Activated CD8-positive, alpha-beta T cell treated with anti-CD3 and anti-CD28 coated beads for 36 hours (primary cell): ENCODE measurements at regions not wholly inside any gene's neighbourhood (a gene's known extent, or its start where the extent isn't known, plus 50 kb on each side); places are given as distances from the start of the nearest gene placed in this dataset.

Experiments
- ATAC-seq: fragments of 200-7000 bp; cut with Tn5 transposase; one replicate; pipeline ENCODE4 v1.10.0; 2021; ENCODE audit warnings: mild to moderate bottlenecking, moderate library complexity
- CTCF ChIA-PET: fragments of 350-600 bp; sonication (Branson Sonifier 250); formaldehyde crosslinking; loops from one replicate; lab custom pipeline; 2021; ENCODE audit warnings: antibody characterized with exemption; lab: Charles Lee
- POLR2A ChIA-PET: fragments of 350-600 bp; sonication (Branson Sonifier 250); formaldehyde crosslinking; loops from one replicate; lab custom pipeline; 2021; ENCODE audit warnings: antibody characterized with exemption; lab: Charles Lee
- DNase-seq: peaks from one replicate; pipeline ENCODE4 v3.0.0-alpha.2; 2020
- H3K27ac Mint-ChIP-seq: one replicate; pipeline ENCODE4 v1.8.0; 2021; ENCODE audit warnings: mild to moderate bottlenecking, mixed read lengths
- H3K27me3 Mint-ChIP-seq: one replicate; pipeline ENCODE4 v1.8.0; 2021; ENCODE audit warnings: mixed read lengths
- H3K36me3 Mint-ChIP-seq: one replicate; pipeline ENCODE4 v1.8.0; 2021; ENCODE audit warnings: low read depth, mixed read lengths
- H3K4me1 Mint-ChIP-seq: one replicate; pipeline ENCODE4 v1.8.0; 2021; ENCODE audit warnings: low read depth, mixed read lengths
- H3K4me3 Mint-ChIP-seq: one replicate; pipeline ENCODE4 v1.8.0; 2021; ENCODE audit warnings: mild to moderate bottlenecking, moderate library complexity, mixed read lengths
- H3K9me3 Mint-ChIP-seq: one replicate; pipeline ENCODE4 v1.8.0; 2021; ENCODE audit warnings: mixed read lengths
- CTCF ChIP-seq: fragments of 200-600 bp; IDR thresholded peaks from one replicate; pipeline ENCODE4 v1.8.0; 2022; ENCODE audit warnings: antibody characterized with exemption, mild to moderate bottlenecking
- intact Hi-C: fragments of 100-400 bp; cut with micrococcal nuclease; formaldehyde crosslinking; loops from one replicate; pipeline ENCODE4 v1.10.0; 2022

DNA sequence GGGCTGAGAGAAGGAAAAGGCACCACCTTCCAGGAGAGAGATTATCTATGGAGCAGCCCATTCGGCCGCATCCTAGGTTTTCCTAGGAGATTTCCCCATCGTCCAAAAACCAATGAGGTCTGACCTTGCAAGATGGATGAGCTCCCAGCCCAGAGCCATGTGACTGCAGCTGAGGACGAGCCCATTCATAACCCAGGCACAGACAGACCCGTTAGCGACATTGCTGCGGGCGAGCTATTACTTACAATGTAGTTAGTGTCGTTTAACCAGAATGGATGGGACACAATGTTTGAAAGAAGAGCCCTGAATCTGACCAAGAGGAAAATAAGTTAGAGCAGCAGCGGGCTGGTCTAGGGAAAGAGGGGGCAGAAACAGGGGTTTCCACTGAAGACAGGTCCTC lies 395.9 kb upstream of the CADM1 start:
- no peak overlapping the region for H3K4me3 Mint-ChIP-seq
- intact Hi-C loops, result no loop called here
- H3K27me3 Mint-ChIP-seq, result no peaks in the 10 kb centered on the region
- ChIA-PET POLR2A (no interaction called here), CTCF (no interaction called here)
- no peaks in the 10 kb centered on the region for H3K4me1 Mint-ChIP-seq
- no peak for DNase-seq
- H3K36me3 Mint-ChIP-seq, result no peaks in the 10 kb centered on the region
- no peak for TF ChIP-seq CTCF
- ATAC-seq, result no peak
- no peak overlapping the region for H3K27ac Mint-ChIP-seq
- no peaks in the 10 kb centered on the region for H3K9me3 Mint-ChIP-seq

- DNase-seq (no peak), ATAC-seq (no peak)
- CTCF ChIA-PET, result no interaction called here
- Mint-ChIP-seq H3K4me3 (no peak overlapping the region), H3K27me3 (no peaks in the 10 kb centered on the region), H3K36me3 (no peaks in the 10 kb centered on the region), H3K4me1 (no peaks in the 10 kb centered on the region), H3K9me3 (no peaks in the 10 kb centered on the region), H3K27ac (no peak overlapping the region)
- intact Hi-C loops, result no loop called here
- POLR2A ChIA-PET, result no interaction called here
- no peak for TF ChIP-seq CTCF
Observed at GRCh38 chr11:115897707-115898106, 393.5 kb upstream of the CADM1 start.

DNA sequence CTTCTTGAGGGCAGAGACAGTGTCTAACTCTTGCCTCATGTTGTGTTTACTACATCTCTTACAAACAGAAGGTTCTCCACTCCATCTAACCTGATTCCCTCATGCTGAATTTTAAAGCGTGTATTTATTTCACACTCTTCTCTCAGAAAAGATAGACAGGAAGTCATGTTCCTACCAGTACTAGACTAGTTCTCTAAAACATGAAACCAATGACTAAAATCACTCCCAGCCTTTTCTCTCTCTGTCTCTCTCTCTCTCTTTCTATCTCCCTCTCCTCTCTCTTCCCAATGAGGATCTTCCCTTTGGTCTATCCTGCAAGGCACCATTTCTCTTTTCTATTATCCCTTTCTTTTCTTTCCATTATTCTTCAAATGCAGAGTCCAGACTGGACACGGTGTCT lies 391.9 kb upstream of the CADM1 start:
- ChIA-PET POLR2A (no interaction called here), CTCF (no interaction called here)
- H3K9me3 Mint-ChIP-seq, result no peaks in the 10 kb centered on the region
- no peak for ATAC-seq
- no peaks in the 10 kb centered on the region for H3K36me3 Mint-ChIP-seq
- no peak for TF ChIP-seq CTCF
- H3K27ac Mint-ChIP-seq, result no peak overlapping the region
- H3K4me1 Mint-ChIP-seq, result no peaks in the 10 kb centered on the region
- DNase-seq, result no peak
- H3K4me3 Mint-ChIP-seq, result no peak overlapping the region
- H3K27me3 Mint-ChIP-seq, result no peaks in the 10 kb centered on the region
- intact Hi-C loops, result no loop called here

DNA sequence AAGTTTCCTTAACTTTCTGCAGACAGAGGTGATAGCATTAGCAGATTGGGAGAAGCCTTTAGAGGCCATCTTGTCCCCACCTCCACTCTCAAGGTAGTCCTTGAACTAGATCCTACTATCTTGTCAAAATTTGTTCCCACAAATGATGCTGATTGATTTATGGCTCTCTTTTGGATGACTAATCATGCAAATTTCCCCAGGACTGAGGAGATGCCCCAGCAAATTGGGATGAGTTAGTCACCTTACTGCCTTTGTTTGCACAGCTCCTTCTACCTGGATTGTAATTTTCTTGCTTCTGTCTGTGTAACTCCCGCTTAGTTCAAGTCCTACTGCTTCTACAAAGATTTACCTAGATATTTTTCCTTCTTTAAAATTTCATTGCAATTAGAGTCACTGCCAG lies 391.4 kb upstream of the CADM1 start:
- TF ChIP-seq CTCF, result no peak
- no peak overlapping the region for H3K4me3 Mint-ChIP-seq
- H3K27ac Mint-ChIP-seq, result no peak overlapping the region
- ATAC-seq, result no peak
- H3K36me3 Mint-ChIP-seq, result no peaks in the 10 kb centered on the region
- no peaks in the 10 kb centered on the region for H3K4me1 Mint-ChIP-seq
- ChIA-PET POLR2A (no interaction called here), CTCF (no interaction called here)
- H3K27me3 Mint-ChIP-seq, result no peaks in the 10 kb centered on the region
- H3K9me3 Mint-ChIP-seq, result no peaks in the 10 kb centered on the region
- intact Hi-C loops, result no loop called here
- no peak for DNase-seq

GRCh38 chr11:115894176-115894575 lies 390.0 kb upstream of the CADM1 start:
- Mint-ChIP-seq H3K27me3 (no peaks in the 10 kb centered on the region), H3K36me3 (no peaks in the 10 kb centered on the region), H3K27ac (no peak overlapping the region), H3K4me3 (no peak overlapping the region), H3K9me3 (no peaks in the 10 kb centered on the region), H3K4me1 (no peaks in the 10 kb centered on the region)
- no peak for DNase-seq
- intact Hi-C loops, result no loop called here
- TF ChIP-seq CTCF, result no peak
- POLR2A ChIA-PET, result interaction anchor here (0.6 kb wide), 1 partner anchor 140 kb away, joined by 3 read pairs; no protein-coding TSS in a partner anchor
- ATAC-seq, result no peak
- CTCF ChIA-PET, result no interaction called here
